ENCODE measurements at regions not wholly inside any gene's neighbourhood (a gene's known extent, or its start where the extent isn't known, plus 50 kb on each side); places are given as distances from the start of the nearest gene placed in this dataset.

DNA sequence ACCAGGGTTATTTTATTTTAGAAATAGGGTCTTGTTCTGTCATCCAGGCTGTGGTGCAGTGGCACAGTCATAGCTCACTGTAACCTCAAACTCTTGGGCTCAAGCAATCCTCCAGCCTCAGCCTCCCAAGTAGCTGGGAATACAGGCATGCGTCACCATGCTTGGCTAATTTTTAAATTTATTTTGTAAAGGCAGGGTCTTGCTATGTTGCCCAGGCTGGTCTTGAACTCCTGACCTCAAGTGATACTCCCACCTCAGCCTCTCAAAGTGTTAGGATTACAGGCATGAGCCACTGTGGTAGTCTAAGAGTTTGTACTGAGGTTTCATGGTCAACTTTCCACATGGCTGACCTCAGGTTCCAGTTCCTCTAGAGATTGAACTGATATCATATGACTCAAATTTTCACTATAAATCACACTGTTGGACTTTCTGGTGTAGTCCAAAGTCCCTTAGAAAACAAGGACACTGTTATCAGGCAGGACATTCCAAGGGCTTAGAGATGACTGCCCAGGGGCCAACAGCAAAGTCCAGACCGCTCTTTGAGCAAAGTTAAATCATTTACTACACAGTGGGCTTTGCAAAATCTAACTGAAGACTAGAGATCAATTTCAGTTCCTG is 82.0 kb upstream of the MEX3C start:
- no peaks in the 10 kb centered on the region for H3K9me3 Mint-ChIP-seq
- DNase-seq (no peak), ATAC-seq (no peak)
- H3K36me3 Mint-ChIP-seq = no peaks in the 10 kb centered on the region
- POLR2A ChIA-PET = no interaction called here
- H3K27ac Mint-ChIP-seq = no peak overlapping the region
- peaks cover 0 to 3% (median 0%) of the 10 kb centered on the region in 5 donors for H3K27me3 Mint-ChIP-seq
- H3K4me1 Mint-ChIP-seq = no peaks in the 10 kb centered on the region
- no peak overlapping the region for H3K4me3 Mint-ChIP-seq

DNA sequence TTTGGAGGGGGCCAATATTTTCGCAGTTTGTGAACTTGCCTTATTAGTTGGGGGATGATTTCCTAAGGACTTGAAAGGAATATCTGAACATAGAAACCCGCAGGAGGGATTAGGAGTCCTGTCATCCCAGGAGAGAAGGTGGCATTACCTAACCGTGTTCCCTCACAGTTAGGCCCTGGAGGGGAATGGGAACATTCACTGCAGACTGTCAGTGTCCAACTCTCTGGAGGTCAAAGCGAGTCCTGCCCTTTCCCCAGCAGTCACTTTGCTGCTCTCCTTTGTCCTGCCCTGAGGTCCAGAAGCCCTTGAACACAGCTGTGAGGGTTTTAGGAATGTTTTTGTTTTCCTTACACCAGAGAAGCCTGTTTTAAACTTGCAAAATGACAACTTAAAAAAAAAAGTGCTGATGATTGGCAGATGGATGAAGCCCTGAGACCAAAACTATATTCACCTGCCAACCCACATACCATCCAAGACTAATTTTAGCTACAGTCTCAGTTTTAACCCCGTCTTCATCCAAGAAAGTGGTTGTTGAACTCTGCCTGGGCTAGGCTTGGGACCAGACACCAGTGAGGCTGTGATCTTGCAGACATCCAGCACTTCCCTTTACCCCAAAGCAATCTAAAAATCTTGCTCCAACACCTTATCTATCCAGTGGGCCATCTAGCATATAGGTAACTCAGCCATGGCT is 90.5 kb upstream of the MEX3C start:
- Mint-ChIP-seq H3K27me3 (peaks cover 3 to 10% (median 7%) of the 10 kb centered on the region in 5 donors), H3K36me3 (peaks cover 0 to 11% (median 0%) of the 10 kb centered on the region in 3 donors), H3K9me3 (peaks cover 0 to 25% (median 4%) of the 10 kb centered on the region in 9 donors), H3K4me1 (no peaks in the 10 kb centered on the region), H3K4me3 (no peak overlapping the region), H3K27ac (no peak overlapping the region)
- no peak for DNase-seq
- ATAC-seq = no peak
- POLR2A ChIA-PET = no interaction called here

DNA sequence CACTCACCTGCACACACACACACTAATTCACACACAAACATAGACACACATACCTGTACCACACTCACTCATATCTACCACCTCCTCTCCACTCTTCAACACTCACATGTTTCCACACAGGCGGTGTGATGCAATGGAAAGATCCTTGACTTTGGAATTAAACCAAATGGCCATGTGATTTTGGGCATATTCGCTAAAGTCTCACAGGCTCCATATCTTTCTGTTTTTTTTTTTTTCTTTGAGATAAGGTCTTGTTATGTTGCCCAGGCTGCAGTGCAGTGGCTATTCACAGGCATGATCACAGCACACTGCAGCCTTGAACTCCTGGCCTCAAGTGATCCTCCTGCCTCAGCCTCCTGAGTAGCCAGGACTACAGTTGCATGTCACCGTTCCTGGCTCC is 91.1 kb upstream of the MEX3C start:
- Mint-ChIP-seq H3K9me3 (peaks cover 0 to 25% (median 4%) of the 10 kb centered on the region in 9 donors), H3K27me3 (peaks cover 6 to 14% (median 9%) of the 10 kb centered on the region in 5 donors), H3K4me3 (no peak overlapping the region), H3K36me3 (peaks cover 0 to 11% (median 0%) of the 10 kb centered on the region in 3 donors), H3K27ac (no peak overlapping the region), H3K4me1 (no peaks in the 10 kb centered on the region)
- POLR2A ChIA-PET = no interaction called here
- ATAC-seq (no peak), DNase-seq (no peak)

DNA sequence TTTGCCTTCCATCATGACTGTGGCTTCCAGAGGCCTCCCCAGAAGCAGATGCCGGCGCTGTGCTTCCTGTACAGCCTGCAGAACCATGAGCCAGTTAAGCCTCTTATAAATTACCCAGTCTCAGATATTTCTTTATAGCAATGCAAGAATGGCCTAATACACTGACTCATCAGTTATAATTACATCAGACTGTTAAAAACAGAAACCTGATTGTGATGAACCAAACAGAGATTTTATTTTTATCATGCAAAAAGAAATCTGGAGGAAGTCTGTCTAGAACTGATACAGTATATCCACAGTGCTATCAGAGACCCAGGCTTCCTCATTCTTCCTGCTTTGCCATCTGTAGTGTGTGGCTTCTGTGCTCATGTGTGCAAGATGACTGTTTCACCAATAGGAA is 93.4 kb upstream of the MEX3C start:
- Mint-ChIP-seq H3K4me1 (no peaks in the 10 kb centered on the region), H3K4me3 (no peak overlapping the region), H3K9me3 (peaks cover 0 to 25% (median 4%) of the 10 kb centered on the region in 9 donors), H3K27ac (no peak overlapping the region), H3K27me3 (peaks cover 5 to 21% (median 12%) of the 10 kb centered on the region in 5 donors), H3K36me3 (peaks cover 0 to 11% (median 0%) of the 10 kb centered on the region in 3 donors)
- DNase-seq (no peak), ATAC-seq (no peak)
- POLR2A ChIA-PET = no interaction called here

DNA sequence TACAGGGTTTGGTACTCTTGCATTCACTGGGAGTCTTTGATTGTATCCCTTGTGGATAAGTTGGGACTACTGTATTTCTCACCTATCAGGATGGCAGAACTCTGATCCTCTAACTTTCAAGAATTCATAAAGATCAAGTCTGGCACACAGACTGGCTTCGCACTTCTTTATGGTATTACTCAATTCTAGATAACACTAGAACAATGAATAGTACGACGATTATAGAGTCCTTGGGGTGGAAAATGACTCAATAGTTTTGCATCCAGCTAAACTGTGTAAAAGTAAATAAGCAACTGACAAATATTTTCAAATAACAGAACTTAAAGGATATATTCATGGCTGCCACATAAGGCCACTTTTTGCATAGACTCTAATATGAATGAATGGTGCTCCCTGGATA is 103.4 kb upstream of the MEX3C start:
- Mint-ChIP-seq H3K27me3 (peaks cover 3 to 21% (median 10%) of the 10 kb centered on the region in 5 donors), H3K36me3 (peaks cover 0 to 2% (median 0%) of the 10 kb centered on the region in 3 donors), H3K4me1 (no peaks in the 10 kb centered on the region), H3K9me3 (peaks cover 0 to 3% (median 0%) of the 10 kb centered on the region in 9 donors), H3K27ac (no peak overlapping the region), H3K4me3 (no peak overlapping the region)
- ATAC-seq (no peak), DNase-seq (no peak)
- POLR2A ChIA-PET = interaction anchor here (0.6 kb wide), 1 partner anchor 35 kb away, joined by 3 read pairs; no protein-coding TSS in a partner anchor

DNA sequence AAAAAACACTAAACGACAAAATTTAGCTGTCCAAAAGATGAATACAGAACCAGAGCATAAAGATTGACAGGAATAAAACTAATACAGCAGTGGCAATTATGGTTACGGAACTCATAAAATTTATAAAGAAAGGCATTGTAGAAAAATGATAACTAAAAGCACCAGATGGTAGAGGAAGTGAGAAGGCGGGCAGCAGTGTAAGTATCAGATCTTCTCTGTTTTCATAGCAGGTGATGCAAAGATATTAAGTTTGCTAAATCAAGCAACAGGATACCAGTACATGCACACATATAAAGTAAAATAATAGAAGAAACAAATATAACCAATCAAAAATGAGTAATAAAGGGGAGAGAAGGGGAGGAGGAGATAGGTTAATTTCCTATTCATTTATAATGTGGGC is 103.9 kb upstream of the MEX3C start:
- H3K36me3 Mint-ChIP-seq = peaks cover 0 to 7% (median 0%) of the 10 kb centered on the region in 3 donors
- H3K4me1 Mint-ChIP-seq = no peaks in the 10 kb centered on the region
- H3K27me3 Mint-ChIP-seq = peaks cover 6 to 24% (median 14%) of the 10 kb centered on the region in 5 donors
- POLR2A ChIA-PET = no interaction called here
- no peak overlapping the region for H3K27ac Mint-ChIP-seq
- no peak for ATAC-seq
- no peak overlapping the region for H3K4me3 Mint-ChIP-seq
- H3K9me3 Mint-ChIP-seq = peaks cover 0 to 8% (median 0%) of the 10 kb centered on the region in 9 donors
- no peak for DNase-seq

DNA sequence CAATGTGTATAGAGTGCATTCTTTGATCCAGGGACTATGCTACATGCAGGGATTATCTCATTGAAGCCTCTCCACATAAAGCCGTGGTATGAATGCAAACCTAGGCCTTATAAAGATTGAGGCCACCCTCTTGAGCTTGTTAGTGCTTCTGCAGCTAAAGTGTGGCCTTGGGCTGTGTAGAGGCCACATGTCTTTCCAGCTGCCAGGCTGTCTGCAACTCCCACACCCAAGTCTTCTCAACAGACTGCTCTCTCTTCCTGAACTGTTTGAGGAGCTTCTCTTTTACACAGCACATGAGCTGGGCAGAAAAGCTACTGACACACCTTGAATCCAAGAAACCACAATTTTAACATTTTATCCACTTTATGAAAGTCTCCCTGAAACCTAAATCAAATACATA is 119.2 kb upstream of the MEX3C start:
- POLR2A ChIA-PET = no interaction called here
- ATAC-seq = no peak
- peaks cover 6 to 16% (median 7%) of the 10 kb centered on the region in 5 donors for H3K27me3 Mint-ChIP-seq

DNA sequence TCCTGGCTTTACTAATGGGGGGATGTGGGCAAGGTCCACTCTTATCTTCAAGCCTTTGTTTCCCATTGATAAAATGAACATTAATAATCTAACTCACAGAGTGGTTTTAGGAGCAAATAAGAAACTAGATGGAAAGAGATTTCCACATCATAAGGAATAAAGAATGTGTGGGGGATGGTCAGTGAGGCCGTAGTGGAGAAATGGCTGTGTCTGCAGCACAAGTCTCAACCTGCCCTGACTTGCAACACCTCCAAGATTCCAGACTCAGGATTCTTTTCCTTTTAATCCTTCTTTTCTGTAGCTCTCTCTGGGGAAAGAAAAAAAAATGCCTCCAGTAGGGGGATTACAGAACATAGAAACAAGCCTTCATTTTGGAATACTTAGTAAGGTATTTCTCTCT is 124.2 kb upstream of the MEX3C start:
- Mint-ChIP-seq H3K9me3 (peaks cover 0 to 1% (median 0%) of the 10 kb centered on the region in 9 donors), H3K4me1 (no peaks in the 10 kb centered on the region), H3K27ac (peak overlapping the region in 1 of 10 donors; percentile 63), H3K36me3 (no peaks in the 10 kb centered on the region), H3K4me3 (no peak overlapping the region), H3K27me3 (peaks cover 1 to 20% (median 10%) of the 10 kb centered on the region in 5 donors)
- DNase-seq (no peak), ATAC-seq (no peak)
- POLR2A ChIA-PET = no interaction called here

More for the DNA sequence above, 119.2 kb upstream of the MEX3C start:
- H3K27ac Mint-ChIP-seq = no peak overlapping the region
- no peaks in the 10 kb centered on the region for H3K36me3 Mint-ChIP-seq
- no peak overlapping the region for H3K4me3 Mint-ChIP-seq
- H3K9me3 Mint-ChIP-seq = peaks cover 0 to 9% (median 3%) of the 10 kb centered on the region in 9 donors
- H3K4me1 Mint-ChIP-seq = no peaks in the 10 kb centered on the region
- DNase-seq = no peak

DNA sequence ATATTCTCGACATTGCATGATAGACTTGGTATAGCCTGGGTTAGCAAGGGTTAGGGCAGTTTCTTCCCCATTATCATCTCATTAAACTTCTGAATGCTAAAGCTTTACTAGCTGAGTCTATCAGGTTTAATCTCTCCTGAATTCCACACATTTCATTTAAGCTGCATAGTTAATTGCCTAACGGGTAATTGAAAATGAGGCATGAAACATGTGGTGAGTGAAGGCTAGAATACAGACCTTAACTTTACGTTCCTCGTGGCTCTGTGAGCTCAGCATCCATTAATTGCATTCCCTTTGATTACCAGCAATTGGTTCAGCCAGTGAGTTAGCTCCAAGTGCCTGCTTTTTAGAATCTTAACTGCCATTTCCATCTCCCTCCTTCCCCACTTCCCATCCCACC is 126.5 kb upstream of the MEX3C start:
- no peak overlapping the region for H3K27ac Mint-ChIP-seq
- ATAC-seq (no peak), DNase-seq (no peak)
- H3K9me3 Mint-ChIP-seq = no peaks in the 10 kb centered on the region
- no peak overlapping the region for H3K4me3 Mint-ChIP-seq
- no peaks in the 10 kb centered on the region for H3K4me1 Mint-ChIP-seq
- POLR2A ChIA-PET = no interaction called here
- peaks cover 0 to 14% (median 10%) of the 10 kb centered on the region in 5 donors for H3K27me3 Mint-ChIP-seq
- no peaks in the 10 kb centered on the region for H3K36me3 Mint-ChIP-seq

DNA sequence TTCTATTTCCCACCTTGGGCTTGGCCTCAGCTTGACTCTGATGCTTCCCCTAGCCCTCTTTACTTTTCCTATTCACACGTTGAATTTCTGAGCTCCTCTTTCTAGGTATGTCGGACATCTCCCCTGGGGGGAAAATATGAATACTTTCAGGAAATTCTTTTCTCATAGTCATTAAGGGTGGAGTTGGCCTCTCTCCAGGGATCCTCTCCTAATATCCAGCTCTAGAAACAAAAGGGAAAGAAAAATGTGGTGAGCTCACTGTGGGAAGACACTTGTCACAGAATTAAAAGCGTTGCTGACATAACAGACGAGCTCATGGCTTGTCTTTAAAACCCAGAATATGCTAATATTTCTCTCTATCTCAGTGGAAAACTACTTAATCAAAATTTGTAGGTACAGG is 132.7 kb upstream of the MEX3C start:
- no peak overlapping the region for H3K27ac Mint-ChIP-seq
- H3K9me3 Mint-ChIP-seq = no peaks in the 10 kb centered on the region
- ATAC-seq = no peak
- H3K4me1 Mint-ChIP-seq = no peaks in the 10 kb centered on the region
- H3K27me3 Mint-ChIP-seq = peaks cover 4 to 19% (median 7%) of the 10 kb centered on the region in 5 donors
- no peak overlapping the region for H3K4me3 Mint-ChIP-seq
- H3K36me3 Mint-ChIP-seq = no peaks in the 10 kb centered on the region
- POLR2A ChIA-PET = no interaction called here
- DNase-seq = no peak

DNA sequence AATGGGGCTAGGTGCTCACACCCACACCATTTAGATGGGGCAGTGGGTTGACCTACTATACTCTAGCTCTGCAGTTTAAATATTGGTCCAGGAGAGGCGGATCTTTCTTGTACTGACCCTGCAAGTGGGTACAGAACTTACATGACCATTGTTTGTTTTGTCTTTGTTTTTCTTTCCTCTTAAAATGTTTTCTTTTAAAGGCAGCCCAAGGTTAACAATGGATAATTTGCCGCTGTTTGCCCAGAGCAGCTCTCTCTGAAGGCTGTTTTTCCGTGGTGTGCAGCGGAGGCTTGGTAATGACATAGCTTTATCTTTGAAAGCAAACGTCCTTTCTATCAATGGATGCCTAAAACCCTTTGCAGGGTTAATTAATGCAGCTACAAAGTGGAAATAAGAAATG is 133.3 kb upstream of the MEX3C start:
- Mint-ChIP-seq H3K9me3 (no peaks in the 10 kb centered on the region), H3K27ac (no peak overlapping the region), H3K4me3 (no peak overlapping the region), H3K27me3 (peaks cover 4 to 19% (median 7%) of the 10 kb centered on the region in 5 donors), H3K4me1 (no peaks in the 10 kb centered on the region), H3K36me3 (no peaks in the 10 kb centered on the region)
- ATAC-seq (no peak), DNase-seq (no peak)
- POLR2A ChIA-PET = no interaction called here

DNA sequence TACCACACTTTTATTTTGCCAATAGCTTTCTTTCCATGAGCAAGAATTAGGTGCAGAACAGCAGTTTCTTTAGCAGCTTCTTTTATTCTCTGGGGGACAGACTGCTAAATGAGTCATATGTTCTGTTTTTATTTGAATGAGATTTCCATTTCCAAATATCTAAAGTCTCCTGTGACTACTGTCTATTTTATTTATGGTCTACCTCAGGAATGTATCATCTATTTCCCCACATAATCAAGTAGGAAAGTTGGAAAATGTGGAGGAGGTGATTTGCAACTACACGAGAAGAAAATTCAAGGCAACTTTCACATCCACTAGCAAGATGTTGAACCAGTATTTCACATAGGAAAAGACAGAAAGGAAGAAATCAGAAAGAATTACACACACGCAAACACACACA is 139.9 kb upstream of the MEX3C start:
- Mint-ChIP-seq H3K4me1 (no peaks in the 10 kb centered on the region), H3K27me3 (peaks cover 5 to 20% (median 12%) of the 10 kb centered on the region in 5 donors), H3K27ac (no peak overlapping the region), H3K36me3 (no peaks in the 10 kb centered on the region), H3K9me3 (no peaks in the 10 kb centered on the region), H3K4me3 (no peak overlapping the region)
- POLR2A ChIA-PET = no interaction called here
- no peak for ATAC-seq
- no peak for DNase-seq

DNA sequence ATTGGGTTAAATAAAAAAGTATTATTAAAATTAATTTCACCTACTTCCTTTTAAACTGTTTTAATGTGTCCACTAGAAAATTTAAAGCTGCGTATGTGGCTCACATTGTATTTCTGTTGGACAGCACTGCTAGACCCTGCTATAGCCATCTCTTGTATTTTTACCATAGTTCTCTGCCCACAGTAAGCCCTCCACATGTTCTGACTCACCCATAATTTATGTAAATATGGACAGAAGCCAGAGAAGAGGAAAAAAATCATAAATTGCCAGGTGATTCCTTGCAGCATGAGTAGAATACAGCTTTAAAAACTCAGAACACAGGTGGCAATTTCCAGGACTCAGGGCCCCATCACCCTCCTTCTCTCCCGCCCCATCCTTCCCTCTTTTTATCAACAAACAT is 142.4 kb upstream of the MEX3C start:
- H3K27me3 Mint-ChIP-seq = peaks cover 6 to 20% (median 16%) of the 10 kb centered on the region in 5 donors
- H3K27ac Mint-ChIP-seq = no peak overlapping the region
- H3K36me3 Mint-ChIP-seq = no peaks in the 10 kb centered on the region
- no peaks in the 10 kb centered on the region for H3K4me1 Mint-ChIP-seq
- H3K9me3 Mint-ChIP-seq = peaks cover 0 to 5% (median 0%) of the 10 kb centered on the region in 9 donors
- no peak overlapping the region for H3K4me3 Mint-ChIP-seq
- POLR2A ChIA-PET = no interaction called here
- ATAC-seq = no peak
- DNase-seq = no peak

Data from naive thymus-derived CD8-positive, alpha-beta T cell (primary cell).